SK-N-SH (cell line): ENCODE measurements at regions not wholly inside any gene's neighbourhood (a gene's known extent, or its start where the extent isn't known, plus 50 kb on each side); places are given as distances from the start of the nearest gene placed in this dataset.

Experiments used
- CTCF ChIA-PET: fragments of 300-600, 350-600 bp; formaldehyde crosslinking; extraction: SDS; loops from one replicate; lab custom pipeline; 2021; lab: Yijun Ruan, JAX
- POLR2A ChIA-PET: fragments of 350-600 bp; sonication (Branson Sonifier 250); formaldehyde crosslinking; extraction: SDS; loops from one replicate; lab custom pipeline; 2020; ENCODE audit warnings: antibody characterized with exemption, inconsistent platforms; lab: Yijun Ruan, JAX
- DNase-seq: peaks from one replicate; pipeline ENCODE4 v3.0.0; 2012
- H2AFZ ChIP-seq: fragments of 200-600 bp; sonication (generic); 2 replicates; pipeline ENCODE4 v1.8.1; 2016; ENCODE audit warnings: antibody characterized with exemption, mild to moderate bottlenecking, low read depth
- H3F3A ChIP-seq: fragments of 200-600 bp; sonication (generic); replicated peaks from 2 replicates; pipeline ENCODE3; 2016; ENCODE audit warnings: antibody characterized with exemption, mild to moderate bottlenecking; ENCODE audit not compliant: insufficient read depth
- H3K27ac ChIP-seq, 2 experiments: fragments of 200-500 bp in 1 of 2; fragments of 200-600 bp in 1 of 2; sonication (Bioruptor generic) in 1 of 2; sonication (generic), shearing (Covaris generic) in 1 of 2; 2 replicates each; pipeline versions ENCODE4 v1.5.1 to v1.6.1; 2014 to 2016; ENCODE audit warnings: low read depth in 2 of 2, inconsistent platforms in 1 of 2, low read length in 1 of 2, mild to moderate bottlenecking in 1 of 2, mixed read lengths in 1 of 2
- H3K27me3 ChIP-seq: fragments of 200-600 bp; sonication (generic), shearing (Covaris generic); 2 replicates; pipeline ENCODE4 v1.6.1; 2016; ENCODE audit warnings: mixed run types; ENCODE audit not compliant: insufficient read depth
- H3K36me3 ChIP-seq, 2 experiments: fragments of 200-500 bp in 1 of 2; fragments of 200-600 bp in 1 of 2; sonication (Bioruptor generic) in 1 of 2; sonication (generic) in 1 of 2; replicated peaks in 1 of 2; 2 replicates each; pipeline versions ENCODE3 to v1.5.1; 2014 to 2016; ENCODE audit warnings: low read length in 1 of 2, mild to moderate bottlenecking in 1 of 2; ENCODE audit not compliant: insufficient read depth in 2 of 2, control insufficient read depth in 1 of 2
- H3K4me1 ChIP-seq, 2 experiments: fragments of 200-500 bp in 1 of 2; fragments of 200-600 bp in 1 of 2; sonication (Bioruptor generic) in 1 of 2; sonication (generic), shearing (Covaris generic) in 1 of 2; 2 replicates each; pipeline versions ENCODE4 v1.5.1 to v1.6.1; 2014 to 2016; ENCODE audit warnings: low read depth in 1 of 2, low read length in 1 of 2, mixed run types in 1 of 2; ENCODE audit not compliant: insufficient read depth in 2 of 2, control insufficient read depth in 1 of 2
- H3K4me2 ChIP-seq: fragments of 200-600 bp; sonication (generic), shearing (Covaris generic); 2 replicates; pipeline ENCODE4 v1.6.1; 2017; ENCODE audit warnings: mixed run types
- H3K4me3 ChIP-seq, 2 experiments: fragments of 200-500 bp in 1 of 2; fragments of 200-600 bp in 1 of 2; sonication (Bioruptor generic) in 1 of 2; sonication (generic), shearing (Covaris generic) in 1 of 2; 2 replicates each; pipeline versions ENCODE4 v1.5.1 to v1.8.1; 2014 to 2016; ENCODE audit warnings: low read depth in 2 of 2, inconsistent platforms in 1 of 2, low read length in 1 of 2, mild to moderate bottlenecking in 1 of 2, mixed read lengths in 1 of 2, moderate library complexity in 1 of 2
- H3K79me2 ChIP-seq: fragments of 200-600 bp; sonication (generic); 2 replicates; pipeline ENCODE4 v1.8.1; 2017; ENCODE audit warnings: mild to moderate bottlenecking; ENCODE audit not compliant: insufficient read depth
- H3K9ac ChIP-seq: fragments of 200-600 bp; sonication (generic); 2 replicates; pipeline ENCODE4 v1.6.1; 2017; ENCODE audit warnings: mixed run types
- H3K9me2 ChIP-seq: fragments of 200-600 bp; sonication (generic); 2 replicates; pipeline ENCODE4 v1.6.1; 2017; ENCODE audit warnings: mixed run types
- H3K9me3 ChIP-seq: fragments of 200-600 bp; sonication (generic); 2 replicates; pipeline ENCODE4 v1.6.1; 2017; ENCODE audit warnings: mixed run types, mild to moderate bottlenecking, moderate library complexity
- H4K20me1 ChIP-seq: fragments of 200-600 bp; sonication (generic); 2 replicates; pipeline ENCODE4 v1.6.1; 2017; ENCODE audit warnings: mild to moderate bottlenecking, mixed run types; ENCODE audit not compliant: insufficient read depth
- CHD2 ChIP-seq: fragments of 150-350 bp; IDR thresholded peaks from 2 replicates; pipeline ENCODE4 v1.6.1; 2018; ENCODE audit warnings: low read length; ENCODE audit not compliant: partially characterized antibody
- EP300 ChIP-seq, 2 experiments: IDR thresholded peaks; 2 replicates each; pipeline versions ENCODE4 v1.4.0 to v1.6.1; 2012; ENCODE audit warnings: borderline replicate concordance in 1 of 2, low read depth in 1 of 2, low read length in 1 of 2
- GABPA ChIP-seq: IDR thresholded peaks from 2 replicates; pipeline ENCODE4 v1.4.0; 2012; ENCODE audit warnings: low read depth, mild to moderate bottlenecking
- GATA2 ChIP-seq: sonication (generic); formaldehyde crosslinking; IDR thresholded peaks from 2 replicates; pipeline ENCODE4 v1.5.0; 2020; ENCODE audit warnings: mild to moderate bottlenecking, missing genetic modification reagents
- JUND ChIP-seq: IDR thresholded peaks from 2 replicates; pipeline ENCODE4 v1.4.0; 2012
- MEF2A ChIP-seq: IDR thresholded peaks from 2 replicates; pipeline ENCODE4 v1.4.0; 2012; ENCODE audit warnings: low read depth, borderline replicate concordance
- MXI1 ChIP-seq: IDR thresholded peaks from 2 replicates; pipeline ENCODE4 v1.6.1; 2012; ENCODE audit warnings: mild to moderate bottlenecking, low read depth, low read length, improper control_type of control experiment
- NRF1 ChIP-seq: IDR thresholded peaks from 2 replicates; pipeline ENCODE4 v1.6.1; 2012; ENCODE audit warnings: low read depth, mild to moderate bottlenecking, low read length
- RCOR1 ChIP-seq: fragments of 150-350 bp; IDR thresholded peaks from 2 replicates; pipeline ENCODE4 v1.6.1; 2017; ENCODE audit warnings: antibody characterized with exemption, low read length
- RXRA ChIP-seq: IDR thresholded peaks from 2 replicates; pipeline ENCODE4 v1.4.0; 2012; ENCODE audit warnings: low read depth, mild to moderate bottlenecking, borderline replicate concordance
- SIN3A ChIP-seq: IDR thresholded peaks from 2 replicates; pipeline ENCODE4 v1.6.1; 2012; ENCODE audit warnings: low read depth, mild to moderate bottlenecking, low read length, moderate library complexity, borderline replicate concordance
- SMC3 ChIP-seq: IDR thresholded peaks from 2 replicates; pipeline ENCODE4 v1.6.1; 2012; ENCODE audit warnings: low read depth, low read length, improper control_type of control experiment
- TCF12 ChIP-seq: IDR thresholded peaks from 2 replicates; pipeline ENCODE4 v1.4.0; 2012
- TEAD4 ChIP-seq: IDR thresholded peaks from 2 replicates; pipeline ENCODE4 v1.4.0; 2012; ENCODE audit warnings: mild to moderate bottlenecking, borderline replicate concordance; ENCODE audit not compliant: insufficient read depth
- WGBS: methylation state at CpG from one replicate; pipeline ENCODE4 v1.1.6; 2017; ENCODE audit warnings: low lambda C conversion rate; 5-methylcytosine and 5-hydroxymethylcytosine counted together
- TF ChIP-seq, protein P1 (sequence below): fragments of 150-350 bp; IDR thresholded peaks from 2 replicates; pipeline ENCODE4 v1.6.1; 2017; ENCODE audit warnings: antibody characterized with exemption, low read length, low read depth, borderline replicate concordance
- TF ChIP-seq, protein P2 (sequence below): IDR thresholded peaks from 2 replicates; pipeline ENCODE4 v1.4.0; 2012; ENCODE audit warnings: low read depth

DNA sequence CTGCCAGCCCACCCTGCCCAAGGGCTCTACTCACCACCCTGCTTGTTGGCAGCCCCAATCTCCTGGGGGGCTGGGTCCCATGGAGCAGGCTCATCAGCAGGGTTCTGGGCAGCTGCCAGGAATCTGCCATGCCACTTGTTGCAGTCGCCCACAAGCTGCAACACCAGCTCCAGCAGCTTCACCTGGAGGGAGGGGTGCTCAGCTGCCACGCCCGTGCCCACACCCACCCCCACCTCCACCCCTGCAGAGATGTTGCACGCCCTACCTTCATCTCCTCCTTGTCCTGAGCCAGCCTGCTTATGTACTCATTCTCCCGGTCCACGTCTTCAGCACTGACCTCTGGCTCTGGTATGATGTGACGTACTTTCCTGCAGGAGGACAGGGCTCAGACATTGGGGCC is 77.9 kb upstream of the C2CD4B start:
- WGBS: 29% methylated on average over 7 of the region's 7 CpGs
- TF ChIP-seq, protein P1, sequence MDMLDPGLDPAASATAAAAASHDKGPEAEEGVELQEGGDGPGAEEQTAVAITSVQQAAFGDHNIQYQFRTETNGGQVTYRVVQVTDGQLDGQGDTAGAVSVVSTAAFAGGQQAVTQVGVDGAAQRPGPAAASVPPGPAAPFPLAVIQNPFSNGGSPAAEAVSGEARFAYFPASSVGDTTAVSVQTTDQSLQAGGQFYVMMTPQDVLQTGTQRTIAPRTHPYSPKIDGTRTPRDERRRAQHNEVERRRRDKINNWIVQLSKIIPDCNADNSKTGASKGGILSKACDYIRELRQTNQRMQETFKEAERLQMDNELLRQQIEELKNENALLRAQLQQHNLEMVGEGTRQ: no peak
- TF ChIP-seq GATA2 (CRISPR knock-in tag): no peak
- no peak for TF ChIP-seq TEAD4
- TF ChIP-seq, protein P2, sequence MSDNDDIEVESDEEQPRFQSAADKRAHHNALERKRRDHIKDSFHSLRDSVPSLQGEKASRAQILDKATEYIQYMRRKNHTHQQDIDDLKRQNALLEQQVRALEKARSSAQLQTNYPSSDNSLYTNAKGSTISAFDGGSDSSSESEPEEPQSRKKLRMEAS: no peak
- no peak for TF ChIP-seq MXI1
- no peak for TF ChIP-seq GABPA
- TF ChIP-seq RCOR1: no peak
- TF ChIP-seq TCF12: no peak
- no peak for TF ChIP-seq EP300 (IDR thresholded peaks at IDR 0.05; ENCODE audit: borderline replicate concordance in 1 of 2, low read depth in 1 of 2, low read length in 1 of 2)
- TF ChIP-seq NRF1: no peak
- TF ChIP-seq RXRA: no peak
- TF ChIP-seq MEF2A: no peak
- no peak for TF ChIP-seq CHD2
- no peak for TF ChIP-seq SIN3A
- TF ChIP-seq SMC3: no peak
- Histone ChIP-seq H3F3A (no peaks in the 10 kb centered on the region), H3K27ac (no peak overlapping the region), H3K4me1 (no peaks in the 10 kb centered on the region; a peak in 1 of 4 replicates), H3K9ac (no peak overlapping the region), H3K9me3 (no peaks in the 10 kb centered on the region), H3K4me3 (no peak overlapping the region), H3K36me3 (no peaks in the 10 kb centered on the region), H3K9me2 (no peaks in the 10 kb centered on the region), H4K20me1 (no peaks in the 10 kb centered on the region), H3K4me2 (no peak overlapping the region), H3K79me2 (no peaks in the 10 kb centered on the region), H3K27me3 (no peaks in the 10 kb centered on the region; the same call in 1 of the 2 replicates), H2AFZ (no peak overlapping the region)
- ChIA-PET POLR2A (no interaction called here), CTCF (interaction anchor here (6.0 kb wide), 1 partner anchor 11 kb away, joined by 36 read pairs; no protein-coding TSS in a partner anchor)
- DNase-seq: no peak

DNA sequence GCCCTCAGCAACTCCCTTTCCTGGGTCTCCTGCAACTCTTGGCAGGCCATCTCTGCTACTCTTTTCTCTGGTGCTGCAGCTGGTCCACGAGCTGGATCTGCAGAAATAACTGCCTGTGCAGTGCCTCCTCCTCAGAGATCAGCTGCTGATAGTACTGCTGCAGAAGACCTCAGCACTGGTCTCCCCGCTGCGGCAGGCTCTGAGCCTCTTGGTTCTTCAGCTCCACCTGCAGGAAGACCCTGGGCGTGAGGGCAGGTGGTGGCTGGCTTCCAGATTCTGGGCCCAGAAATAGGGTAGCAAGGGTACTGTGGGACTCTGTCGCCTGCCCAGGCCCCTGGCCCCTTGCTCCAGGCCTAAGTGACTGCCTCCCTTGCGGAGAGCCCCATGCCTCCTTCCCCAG is 79.7 kb upstream of the C2CD4B start:
- WGBS: 35% methylated on average over 3 of the region's 6 CpGs
- Histone ChIP-seq H3K27ac (no peak overlapping the region), H3K4me3 (no peak overlapping the region), H4K20me1 (no peaks in the 10 kb centered on the region), H2AFZ (no peak overlapping the region), H3K79me2 (no peaks in the 10 kb centered on the region), H3K4me1 (no peaks in the 10 kb centered on the region; a peak in 1 of 4 replicates), H3K9me2 (no peaks in the 10 kb centered on the region), H3F3A (no peaks in the 10 kb centered on the region), H3K9ac (no peak overlapping the region), H3K4me2 (no peak overlapping the region), H3K36me3 (no peaks in the 10 kb centered on the region), H3K27me3 (no peaks in the 10 kb centered on the region; the same call in 1 of the 2 replicates), H3K9me3 (no peaks in the 10 kb centered on the region)
- POLR2A ChIA-PET: no interaction called here
- CTCF ChIA-PET: interaction anchor here (0.7 to 6.0 kb wide), 2 partner anchors 9 to 21 kb away, joined by 3 to 36 read pairs; no protein-coding TSS in a partner anchor
- no peak for DNase-seq
- TF ChIP-seq JUND (no peak), GATA2 (CRISPR knock-in tag) (no peak)
